Memory B cell (primary cell): ENCODE measurements at regions not wholly inside any gene's neighbourhood (a gene's known extent, or its start where the extent isn't known, plus 50 kb on each side); places are given as distances from the start of the nearest gene placed in this dataset.

Experiments used
- ATAC-seq: fragments of 150-1000 bp; cut with Tn5 transposase; 2 replicates; pipeline ENCODE4 v1.10.0; 2021; ENCODE audit warnings: low read depth, mild to moderate bottlenecking, moderate library complexity
- DNase-seq, 2 donors: peaks; one replicate each; pipeline ENCODE4 v3.0.0; 2022; ENCODE audit warnings: low spot score in 2 of 2
- H3K27ac Mint-ChIP-seq: one replicate; pipeline ENCODE4 v1.8.0; 2022; ENCODE audit warnings: mild to moderate bottlenecking, moderate library complexity, mixed read lengths
- H3K27me3 Mint-ChIP-seq: one replicate; pipeline ENCODE4 v1.8.0; 2022; ENCODE audit warnings: mixed read lengths
- H3K36me3 Mint-ChIP-seq: one replicate; pipeline ENCODE4 v1.8.0; 2022; ENCODE audit warnings: mild to moderate bottlenecking, mixed read lengths
- H3K4me1 Mint-ChIP-seq: one replicate; pipeline ENCODE4 v1.8.0; 2022; ENCODE audit warnings: mixed read lengths
- H3K4me3 Mint-ChIP-seq: one replicate; pipeline ENCODE4 v1.8.0; 2022; ENCODE audit warnings: mild to moderate bottlenecking, moderate library complexity, mixed read lengths
- H3K9me3 Mint-ChIP-seq: one replicate; pipeline ENCODE4 v1.8.0; 2022; ENCODE audit warnings: mixed read lengths

GRCh38 chr11:104765401-104766095 is 132.7 kb downstream of the CASP12 start:
- H3K27me3 Mint-ChIP-seq, result no peaks in the 10 kb centered on the region
- H3K36me3 Mint-ChIP-seq, result peaks cover 6% of the 10 kb centered on the region
- DNase-seq (no peak), ATAC-seq (no peak)
- peaks cover 9% of the 10 kb centered on the region for H3K4me1 Mint-ChIP-seq
- peaks cover 4% of the 10 kb centered on the region for H3K9me3 Mint-ChIP-seq
- H3K4me3 Mint-ChIP-seq, result no peak overlapping the region
- H3K27ac Mint-ChIP-seq, result no peak overlapping the region

GRCh38 chr11:104764710-104765045 is 133.6 kb downstream of the CASP12 start:
- Mint-ChIP-seq H3K27ac (no peak overlapping the region), H3K4me1 (peaks cover 9% of the 10 kb centered on the region), H3K9me3 (peaks cover 7% of the 10 kb centered on the region), H3K27me3 (no peaks in the 10 kb centered on the region), H3K4me3 (no peak overlapping the region), H3K36me3 (peaks cover 12% of the 10 kb centered on the region)
- ATAC-seq (no peak), DNase-seq (no peak)

DNA sequence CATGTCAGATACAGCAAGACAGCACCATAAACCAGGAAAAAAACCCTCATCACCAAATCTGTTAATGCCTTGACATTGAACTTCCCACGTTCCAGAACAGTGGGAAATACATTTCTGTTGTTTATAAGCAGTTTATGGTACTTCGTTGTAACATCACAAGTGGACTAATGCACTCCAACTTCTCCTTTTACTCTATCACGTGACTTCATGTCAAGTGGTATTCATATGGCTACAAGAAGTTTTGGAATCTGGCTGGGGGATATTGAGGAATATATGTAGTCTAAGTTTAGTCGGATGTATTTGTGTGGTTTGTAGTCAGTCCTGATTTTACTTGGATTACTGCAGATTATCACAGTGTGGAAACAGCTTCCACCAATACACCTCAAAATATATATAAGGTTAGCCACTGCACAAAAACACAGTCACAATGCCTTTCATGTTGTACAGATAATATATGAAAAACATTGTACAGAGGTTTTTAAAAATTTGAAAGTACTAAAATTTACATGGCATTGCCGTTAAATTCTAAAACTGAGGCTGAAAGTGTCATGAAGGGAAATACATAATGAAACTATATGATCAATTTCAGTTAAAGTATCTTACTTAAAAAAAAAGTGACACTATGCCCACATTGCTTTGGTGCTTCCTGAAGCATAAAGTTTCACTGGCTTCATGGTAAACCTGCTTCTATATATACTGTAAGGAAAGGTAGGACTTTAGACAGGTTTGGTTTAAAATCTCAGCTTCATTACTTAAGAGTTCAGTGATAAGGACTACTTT is 134.1 kb downstream of the CASP12 start:
- Mint-ChIP-seq H3K9me3 (peaks cover 9% of the 10 kb centered on the region), H3K4me1 (peaks cover 9% of the 10 kb centered on the region), H3K27ac (no peak overlapping the region), H3K36me3 (peaks cover 13% of the 10 kb centered on the region), H3K27me3 (no peaks in the 10 kb centered on the region), H3K4me3 (no peak overlapping the region)
- no peak for ATAC-seq
- DNase-seq, result no peak

GRCh38 chr11:104761511-104761910 is 136.7 kb downstream of the CASP12 start:
- Mint-ChIP-seq H3K4me3 (no peak overlapping the region), H3K36me3 (peaks cover 12% of the 10 kb centered on the region), H3K27me3 (no peaks in the 10 kb centered on the region), H3K4me1 (peaks cover 9% of the 10 kb centered on the region), H3K9me3 (peaks cover 9% of the 10 kb centered on the region), H3K27ac (no peak overlapping the region)
- ATAC-seq (no peak), DNase-seq (no peak)

GRCh38 chr11:104759464-104759863 is 138.8 kb downstream of the CASP12 start:
- Mint-ChIP-seq H3K9me3 (peaks cover 9% of the 10 kb centered on the region), H3K36me3 (peaks cover 12% of the 10 kb centered on the region), H3K27ac (no peak overlapping the region), H3K27me3 (no peaks in the 10 kb centered on the region), H3K4me1 (peaks cover 6% of the 10 kb centered on the region), H3K4me3 (no peak overlapping the region)
- ATAC-seq (no peak), DNase-seq (no peak)

GRCh38 chr11:104738918-104739317 is 159.3 kb downstream of the CASP12 start:
- DNase-seq, result no peak
- Mint-ChIP-seq H3K4me1 (peaks cover 9% of the 10 kb centered on the region), H3K27me3 (no peaks in the 10 kb centered on the region), H3K9me3 (peaks cover 1% of the 10 kb centered on the region), H3K27ac (no peak overlapping the region), H3K36me3 (peaks cover 2% of the 10 kb centered on the region), H3K4me3 (no peak overlapping the region)
- no peak for ATAC-seq

DNA sequence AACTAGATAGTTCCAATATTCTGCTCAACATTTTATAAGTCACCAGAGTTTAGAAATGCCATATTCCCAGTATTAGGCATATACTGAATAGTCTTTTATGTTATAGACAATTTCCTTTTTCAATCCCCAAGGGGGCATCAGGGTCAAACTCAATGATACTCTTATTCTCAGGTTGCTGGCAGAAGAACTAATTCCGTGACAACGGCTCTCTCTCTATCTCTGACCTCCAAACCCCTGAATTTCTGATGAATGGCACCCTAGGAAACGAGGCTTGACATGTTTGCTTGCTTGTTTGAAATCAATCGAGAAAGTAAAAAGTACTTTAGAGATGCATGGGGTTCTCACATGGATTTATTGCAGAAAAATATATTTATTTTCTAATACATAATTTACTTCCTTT is 160.1 kb downstream of the CASP12 start:
- no peak overlapping the region for H3K27ac Mint-ChIP-seq
- peaks cover 1% of the 10 kb centered on the region for H3K9me3 Mint-ChIP-seq
- DNase-seq, result no peak
- no peaks in the 10 kb centered on the region for H3K27me3 Mint-ChIP-seq
- peaks cover 9% of the 10 kb centered on the region for H3K4me1 Mint-ChIP-seq
- no peak for ATAC-seq
- H3K4me3 Mint-ChIP-seq, result no peak overlapping the region
- no peaks in the 10 kb centered on the region for H3K36me3 Mint-ChIP-seq

DNA sequence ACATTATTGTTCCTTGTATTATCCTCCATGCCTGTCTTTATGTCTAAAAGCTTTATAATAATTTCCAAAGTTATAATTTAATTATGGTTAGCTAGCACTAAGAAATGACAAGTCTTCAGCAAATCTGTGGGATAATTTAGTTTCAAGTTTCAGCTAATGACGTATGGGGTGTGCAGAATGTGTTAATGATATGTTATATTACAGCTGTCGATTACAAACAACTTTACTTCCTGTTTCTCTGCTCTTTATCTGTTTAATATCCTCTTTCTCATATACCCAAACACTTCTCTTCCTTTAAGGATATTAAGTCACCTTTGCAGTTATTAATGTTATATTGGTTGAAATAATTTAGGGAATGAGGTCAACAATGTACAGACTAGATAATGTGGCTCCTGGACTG is 161.8 kb downstream of the CASP12 start:
- no peak for DNase-seq
- Mint-ChIP-seq H3K4me1 (peaks cover 9% of the 10 kb centered on the region), H3K27ac (no peak overlapping the region), H3K9me3 (peaks cover 1% of the 10 kb centered on the region), H3K4me3 (no peak overlapping the region), H3K27me3 (no peaks in the 10 kb centered on the region), H3K36me3 (no peaks in the 10 kb centered on the region)
- peak; percentile 55 for ATAC-seq

- no peak overlapping the region for H3K27ac Mint-ChIP-seq
- no peak overlapping the region for H3K4me3 Mint-ChIP-seq
- H3K9me3 Mint-ChIP-seq, result peaks cover 1% of the 10 kb centered on the region
- no peak for ATAC-seq
- no peaks in the 10 kb centered on the region for H3K36me3 Mint-ChIP-seq
- no peak for DNase-seq
- no peaks in the 10 kb centered on the region for H3K27me3 Mint-ChIP-seq
- peaks cover 9% of the 10 kb centered on the region for H3K4me1 Mint-ChIP-seq
These were observed 163.3 kb downstream of the CASP12 start for GRCh38 chr11:104734998-104735397.

DNA sequence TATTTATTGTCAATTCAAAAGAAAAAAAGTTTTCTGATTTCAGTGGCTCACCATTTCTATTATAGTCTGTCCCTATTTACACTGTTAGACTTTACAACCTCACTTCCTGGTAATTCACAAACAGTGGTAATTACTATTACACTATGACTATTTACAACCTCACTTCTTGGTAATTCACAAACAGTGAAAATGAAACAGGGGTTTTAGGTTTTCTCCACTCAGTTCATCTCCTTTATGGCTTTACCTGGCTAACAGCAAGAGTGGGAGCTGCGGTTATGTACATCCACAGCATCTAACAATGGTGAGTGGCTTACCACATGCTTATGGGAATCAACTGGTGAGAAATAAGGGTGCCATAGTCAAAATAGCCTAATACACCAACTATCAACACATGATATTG is 166.4 kb downstream of the CASP12 start:
- Mint-ChIP-seq H3K27ac (no peak overlapping the region), H3K4me1 (peaks cover 6% of the 10 kb centered on the region), H3K36me3 (no peaks in the 10 kb centered on the region), H3K27me3 (no peaks in the 10 kb centered on the region), H3K9me3 (peaks cover 2% of the 10 kb centered on the region), H3K4me3 (no peak overlapping the region)
- ATAC-seq (no peak), DNase-seq (no peak)

DNA sequence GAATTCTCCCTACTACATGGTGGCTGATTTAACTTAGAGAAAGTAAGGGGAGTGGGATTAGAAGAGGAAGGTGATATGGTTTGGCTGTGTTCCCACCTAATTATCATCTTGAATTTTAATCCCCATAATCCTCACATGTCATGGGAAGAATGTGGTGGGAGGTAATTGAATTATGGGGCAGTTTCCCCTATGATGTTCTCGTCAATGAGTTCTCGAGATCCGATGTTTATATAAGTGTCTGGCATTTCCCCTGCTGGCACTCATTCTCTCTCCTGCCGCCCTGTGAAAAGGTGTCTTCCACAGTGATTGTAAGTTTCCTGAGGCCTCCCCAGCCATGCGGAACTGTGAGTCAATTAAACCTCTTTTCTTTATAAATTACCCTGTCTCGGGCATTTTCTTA is 169.3 kb downstream of the CASP12 start:
- DNase-seq (no peak), ATAC-seq (no peak)
- no peak overlapping the region for H3K4me3 Mint-ChIP-seq
- H3K36me3 Mint-ChIP-seq, result peaks cover 1% of the 10 kb centered on the region
- H3K4me1 Mint-ChIP-seq, result no peaks in the 10 kb centered on the region
- peaks cover 2% of the 10 kb centered on the region for H3K9me3 Mint-ChIP-seq
- H3K27ac Mint-ChIP-seq, result no peak overlapping the region
- H3K27me3 Mint-ChIP-seq, result no peaks in the 10 kb centered on the region

- no peak for DNase-seq
- Mint-ChIP-seq H3K27me3 (no peaks in the 10 kb centered on the region), H3K9me3 (peaks cover 5% of the 10 kb centered on the region), H3K36me3 (peaks cover 3% of the 10 kb centered on the region), H3K4me1 (no peaks in the 10 kb centered on the region), H3K27ac (no peak overlapping the region), H3K4me3 (no peak overlapping the region)
- ATAC-seq, result no peak
These were observed 170.5 kb downstream of the CASP12 start for GRCh38 chr11:104727768-104728167.

DNA sequence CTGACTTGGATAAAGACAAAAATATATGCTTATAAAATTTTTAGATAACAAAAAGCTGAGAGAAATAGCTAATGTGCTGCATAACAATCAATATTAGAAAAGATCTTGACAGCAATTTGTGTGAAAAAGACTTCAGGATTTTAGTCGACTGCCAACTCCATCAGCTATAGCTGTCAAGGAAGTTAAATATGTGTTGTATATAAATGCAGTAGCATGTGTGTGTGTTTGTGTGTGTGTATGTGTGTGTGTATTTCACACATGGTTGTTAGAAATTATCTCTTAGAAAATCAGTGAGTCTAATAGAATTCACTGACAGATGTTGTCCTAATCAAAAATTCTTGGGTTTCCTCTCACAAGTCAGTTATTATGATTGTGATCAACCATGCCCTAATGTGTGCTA is 171.2 kb downstream of the CASP12 start:
- DNase-seq, result no peak
- H3K4me1 Mint-ChIP-seq, result no peaks in the 10 kb centered on the region
- no peaks in the 10 kb centered on the region for H3K27me3 Mint-ChIP-seq
- no peak overlapping the region for H3K27ac Mint-ChIP-seq
- H3K36me3 Mint-ChIP-seq, result peaks cover 3% of the 10 kb centered on the region
- no peak for ATAC-seq
- peaks cover 5% of the 10 kb centered on the region for H3K9me3 Mint-ChIP-seq
- no peak overlapping the region for H3K4me3 Mint-ChIP-seq

DNA sequence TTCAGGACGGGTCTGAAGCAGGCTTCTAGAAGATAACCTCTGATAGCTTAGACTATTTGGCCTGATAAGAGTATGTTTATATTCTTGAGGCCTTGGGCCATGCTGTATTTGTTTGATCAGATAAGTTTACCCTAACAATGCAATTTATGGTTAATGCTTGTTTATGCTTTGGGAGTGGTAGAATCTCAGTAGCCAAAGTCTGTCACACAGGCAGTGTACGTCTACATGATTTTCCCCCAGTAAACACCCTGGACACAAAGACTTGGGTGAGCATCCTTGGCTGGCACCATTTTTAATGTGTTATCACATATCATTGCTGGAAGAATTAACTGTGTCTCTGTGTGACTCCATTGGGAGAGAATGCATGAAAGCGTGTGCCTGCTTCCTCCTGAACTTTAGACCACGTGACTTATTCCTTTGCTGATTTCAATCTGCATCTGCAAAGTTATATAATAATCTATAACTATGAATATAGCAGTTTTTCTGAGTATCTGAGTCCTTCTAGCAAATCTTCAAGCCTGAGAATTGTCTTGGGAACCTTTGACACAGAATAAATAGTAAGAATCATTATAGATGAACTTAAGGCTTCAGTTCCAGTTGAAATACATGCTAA is 172.4 kb downstream of the CASP12 start:
- DNase-seq (no peak), ATAC-seq (no peak)
- Mint-ChIP-seq H3K9me3 (peaks cover 7% of the 10 kb centered on the region), H3K4me1 (no peaks in the 10 kb centered on the region), H3K36me3 (peaks cover 3% of the 10 kb centered on the region), H3K27me3 (no peaks in the 10 kb centered on the region), H3K27ac (no peak overlapping the region), H3K4me3 (no peak overlapping the region)
